ENCODE measurements at regions not wholly inside any gene's neighbourhood (a gene's known extent, or its start where the extent isn't known, plus 50 kb on each side); places are given as distances from the start of the nearest gene placed in this dataset.

DNA sequence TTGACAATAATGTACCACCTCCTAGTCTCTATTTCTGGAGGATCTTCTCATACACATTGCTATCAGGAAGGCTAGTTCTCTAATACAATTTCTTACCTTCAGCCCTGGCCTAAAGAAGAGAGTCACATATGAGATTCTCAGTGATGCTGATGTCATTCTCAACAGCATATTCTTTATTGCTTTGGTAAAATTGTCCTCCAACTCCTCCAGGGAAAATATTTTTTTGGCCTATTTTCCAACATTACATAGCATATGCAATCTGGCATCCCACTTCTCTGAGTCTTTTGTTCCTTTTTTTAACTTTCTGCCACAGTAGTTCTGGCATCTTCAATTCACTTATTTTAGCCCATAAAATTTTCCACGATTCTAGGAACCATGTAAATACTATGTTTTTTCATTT lies 2363.1 kb downstream of the ARAP2 start:
- TF ChIP-seq, protein P1, sequence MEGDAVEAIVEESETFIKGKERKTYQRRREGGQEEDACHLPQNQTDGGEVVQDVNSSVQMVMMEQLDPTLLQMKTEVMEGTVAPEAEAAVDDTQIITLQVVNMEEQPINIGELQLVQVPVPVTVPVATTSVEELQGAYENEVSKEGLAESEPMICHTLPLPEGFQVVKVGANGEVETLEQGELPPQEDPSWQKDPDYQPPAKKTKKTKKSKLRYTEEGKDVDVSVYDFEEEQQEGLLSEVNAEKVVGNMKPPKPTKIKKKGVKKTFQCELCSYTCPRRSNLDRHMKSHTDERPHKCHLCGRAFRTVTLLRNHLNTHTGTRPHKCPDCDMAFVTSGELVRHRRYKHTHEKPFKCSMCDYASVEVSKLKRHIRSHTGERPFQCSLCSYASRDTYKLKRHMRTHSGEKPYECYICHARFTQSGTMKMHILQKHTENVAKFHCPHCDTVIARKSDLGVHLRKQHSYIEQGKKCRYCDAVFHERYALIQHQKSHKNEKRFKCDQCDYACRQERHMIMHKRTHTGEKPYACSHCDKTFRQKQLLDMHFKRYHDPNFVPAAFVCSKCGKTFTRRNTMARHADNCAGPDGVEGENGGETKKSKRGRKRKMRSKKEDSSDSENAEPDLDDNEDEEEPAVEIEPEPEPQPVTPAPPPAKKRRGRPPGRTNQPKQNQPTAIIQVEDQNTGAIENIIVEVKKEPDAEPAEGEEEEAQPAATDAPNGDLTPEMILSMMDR (IDR thresholded peaks at IDR 0.05; ENCODE audit: low read length) = no peak
- no peak for TF ChIP-seq EZH2 (IDR thresholded peaks at IDR 0.05; ENCODE audit: borderline replicate concordance, low read length)

All from OCI-LY1 (cell line).